Mesendoderm (in vitro differentiated cells): ENCODE measurements at regions not wholly inside any gene's neighbourhood (a gene's known extent, or its start where the extent isn't known, plus 50 kb on each side); places are given as distances from the start of the nearest gene placed in this dataset.

Experiments used
- DNase-seq: peaks from one replicate; pipeline ENCODE4 v3.0.0; 2013
- H2AK5ac ChIP-seq: 2 replicates; pipeline ENCODE4 v1.6.1; 2013; ENCODE audit warnings: low read length, inconsistent platforms
- H2BK120ac ChIP-seq: 2 replicates; pipeline ENCODE4 v1.6.1; 2013; ENCODE audit warnings: low read depth, mild to moderate bottlenecking, low read length, moderate library complexity, mixed read lengths
- H2BK15ac ChIP-seq: replicated peaks from 2 replicates; pipeline ENCODE4 v1.6.1; 2013; ENCODE audit warnings: low read depth, mild to moderate bottlenecking, moderate library complexity
- H2BK5ac ChIP-seq: 2 replicates; pipeline ENCODE4 v1.6.1; 2013; ENCODE audit warnings: low read length, inconsistent platforms
- H3K18ac ChIP-seq: 2 replicates; pipeline ENCODE4 v1.6.1; 2013; ENCODE audit warnings: mild to moderate bottlenecking, low read length, mixed read lengths
- H3K23ac ChIP-seq: one replicate; pipeline ENCODE4 v1.6.1; 2013; ENCODE audit warnings: low read length
- H3K27ac ChIP-seq: 2 replicates; pipeline ENCODE4 v1.5.1; 2013; ENCODE audit warnings: low read depth, mild to moderate bottlenecking, inconsistent platforms, low read length, moderate library complexity
- H3K27me3 ChIP-seq: 2 replicates; pipeline ENCODE4 v1.6.1; 2013; ENCODE audit warnings: low read length, control low read depth, mild to moderate bottlenecking, inconsistent platforms; ENCODE audit not compliant: insufficient read depth, poor library complexity
- H3K36me3 ChIP-seq: 2 replicates; pipeline ENCODE4 v1.6.1; 2013; ENCODE audit warnings: low read length, inconsistent platforms; ENCODE audit not compliant: control insufficient read depth, insufficient read depth
- H3K4ac ChIP-seq: one replicate; pipeline ENCODE4 v1.6.1; 2013; ENCODE audit warnings: low read depth, mild to moderate bottlenecking, low read length, moderate library complexity
- H3K4me1 ChIP-seq: 2 replicates; pipeline ENCODE4 v1.6.1; 2013; ENCODE audit warnings: low read depth, low read length, inconsistent platforms; ENCODE audit not compliant: control insufficient read depth
- H3K4me2 ChIP-seq: 2 replicates; pipeline ENCODE4 v1.6.1; 2013; ENCODE audit warnings: low read length
- H3K4me3 ChIP-seq: 2 replicates; pipeline ENCODE4 v1.5.1; 2013; ENCODE audit warnings: mild to moderate bottlenecking, low read length
- H3K56ac ChIP-seq: one replicate; pipeline ENCODE4 v1.6.1; 2013; ENCODE audit warnings: low read length
- H3K79me1 ChIP-seq: 2 replicates; pipeline ENCODE4 v1.6.1; 2013; ENCODE audit warnings: low read length, inconsistent platforms
- H3K79me2 ChIP-seq: 2 replicates; pipeline ENCODE4 v1.6.1; 2013; ENCODE audit warnings: mild to moderate bottlenecking, low read length; ENCODE audit not compliant: control insufficient read depth, insufficient read depth
- H3K9ac ChIP-seq: 2 replicates; pipeline ENCODE4 v1.6.1; 2013; ENCODE audit warnings: low read length, inconsistent platforms
- H4K5ac ChIP-seq: one replicate; pipeline ENCODE4 v1.6.1; 2013; ENCODE audit warnings: low read length
- H4K8ac ChIP-seq: one replicate; pipeline ENCODE4 v1.6.1; 2013; ENCODE audit warnings: low read depth, mild to moderate bottlenecking, control low read depth, low read length, moderate library complexity
- WGBS: extraction: QIAGEN DNeasy Blood & Tissue Kit; methylation state at CpG from one replicate; pipeline ENCODE4 v1.1.7; 2013; ENCODE audit warnings: low lambda C conversion rate, missing lambda C conversion rate; ENCODE audit not compliant: insufficient coverage; ENCODE audit errors: extremely low coverage; 5-methylcytosine and 5-hydroxymethylcytosine counted together

- no peak overlapping the region for H2BK120ac ChIP-seq
- no peak overlapping the region for H3K9ac ChIP-seq
- no peak overlapping the region for H4K8ac ChIP-seq
- H3K4ac ChIP-seq, result no peak overlapping the region
- H2BK15ac ChIP-seq, result no peak overlapping the region
- no peak overlapping the region for H3K18ac ChIP-seq
- no peak overlapping the region for H3K23ac ChIP-seq
- H2BK5ac ChIP-seq, result no peak overlapping the region
- H3K27me3 ChIP-seq, result no peaks in the 10 kb centered on the region
- no peak overlapping the region for H3K56ac ChIP-seq
- H3K36me3 ChIP-seq, result no peaks in the 10 kb centered on the region
- no peak overlapping the region for H3K27ac ChIP-seq
- H3K4me2 ChIP-seq, result no peak overlapping the region
- DNase-seq, result no peak
- H3K79me2 ChIP-seq, result no peaks in the 10 kb centered on the region
- no peak overlapping the region for H3K4me3 ChIP-seq
- no peak overlapping the region for H2AK5ac ChIP-seq
- no peak overlapping the region for H4K5ac ChIP-seq
- H3K79me1 ChIP-seq, result no peaks in the 10 kb centered on the region
- H3K4me1 ChIP-seq, result no peaks in the 10 kb centered on the region
Observed at GRCh38 chr2:13089971-13090370, 373.2 kb downstream of the TRIB2 start.

- Histone ChIP-seq H3K18ac (no peak overlapping the region), H3K4me2 (no peak overlapping the region), H3K27me3 (no peaks in the 10 kb centered on the region), H3K23ac (no peak overlapping the region), H3K79me2 (no peaks in the 10 kb centered on the region), H2BK120ac (no peak overlapping the region), H3K4ac (no peak overlapping the region), H4K5ac (no peak overlapping the region), H3K79me1 (no peaks in the 10 kb centered on the region), H3K9ac (no peak overlapping the region), H2BK15ac (no peak overlapping the region), H3K56ac (no peak overlapping the region), H4K8ac (no peak overlapping the region), H3K4me3 (no peak overlapping the region), H3K27ac (no peak overlapping the region), H2AK5ac (no peak overlapping the region), H3K4me1 (no peaks in the 10 kb centered on the region), H3K36me3 (no peaks in the 10 kb centered on the region), H2BK5ac (no peak overlapping the region)
- DNase-seq, result peak; percentile 5
- WGBS, result no CpG with 5 or more reads among the region's 1 CpG
Observed at GRCh38 chr2:13091455-13091854, 374.7 kb downstream of the TRIB2 start.

GRCh38 chr2:13091861-13092378, 375.2 kb downstream of the TRIB2 start:
- Histone ChIP-seq H3K27ac (no peak overlapping the region), H4K8ac (no peak overlapping the region), H3K56ac (no peak overlapping the region), H2BK15ac (no peak overlapping the region), H2BK5ac (no peak overlapping the region), H3K27me3 (no peaks in the 10 kb centered on the region), H3K4me1 (no peaks in the 10 kb centered on the region), H3K4me3 (no peak overlapping the region), H4K5ac (no peak overlapping the region), H3K9ac (no peak overlapping the region), H3K18ac (no peak overlapping the region), H3K79me1 (no peaks in the 10 kb centered on the region), H3K4ac (no peak overlapping the region), H2AK5ac (no peak overlapping the region), H3K4me2 (no peak overlapping the region), H3K23ac (no peak overlapping the region), H3K79me2 (no peaks in the 10 kb centered on the region), H2BK120ac (no peak overlapping the region), H3K36me3 (no peaks in the 10 kb centered on the region)
- no peak for DNase-seq
- no CpG with 5 or more reads among the region's 2 CpGs for WGBS

GRCh38 chr2:13093416-13093991, 376.8 kb downstream of the TRIB2 start:
- H2BK15ac ChIP-seq, result no peak overlapping the region
- no peaks in the 10 kb centered on the region for H3K79me2 ChIP-seq
- H3K4me3 ChIP-seq, result no peak overlapping the region
- H3K4me1 ChIP-seq, result no peaks in the 10 kb centered on the region
- H2BK5ac ChIP-seq, result no peak overlapping the region
- no peak overlapping the region for H3K23ac ChIP-seq
- whole genome bisulfite sequencing, result no CpG with 5 or more reads among the region's 1 CpG
- H3K79me1 ChIP-seq, result no peaks in the 10 kb centered on the region
- no peak for DNase-seq
- H3K36me3 ChIP-seq, result no peaks in the 10 kb centered on the region
- no peaks in the 10 kb centered on the region for H3K27me3 ChIP-seq
- no peak overlapping the region for H2BK120ac ChIP-seq
- no peak overlapping the region for H4K8ac ChIP-seq
- H3K18ac ChIP-seq, result no peak overlapping the region
- no peak overlapping the region for H3K9ac ChIP-seq
- no peak overlapping the region for H3K27ac ChIP-seq
- H3K4ac ChIP-seq, result no peak overlapping the region
- H3K56ac ChIP-seq, result no peak overlapping the region
- no peak overlapping the region for H3K4me2 ChIP-seq
- no peak overlapping the region for H4K5ac ChIP-seq
- no peak overlapping the region for H2AK5ac ChIP-seq

- Histone ChIP-seq H3K4me1 (no peaks in the 10 kb centered on the region), H3K4ac (no peak overlapping the region), H3K27ac (no peak overlapping the region), H3K4me3 (no peak overlapping the region), H3K36me3 (no peaks in the 10 kb centered on the region), H4K8ac (no peak overlapping the region), H3K18ac (no peak overlapping the region), H3K9ac (no peak overlapping the region), H3K23ac (no peak overlapping the region), H2BK120ac (no peak overlapping the region), H2BK5ac (no peak overlapping the region), H2AK5ac (no peak overlapping the region), H3K79me1 (no peaks in the 10 kb centered on the region), H4K5ac (no peak overlapping the region), H3K4me2 (no peak overlapping the region), H3K79me2 (no peaks in the 10 kb centered on the region), H2BK15ac (no peak overlapping the region), H3K56ac (no peak overlapping the region), H3K27me3 (no peaks in the 10 kb centered on the region)
- no peak for DNase-seq
- WGBS, result no CpG with 5 or more reads among the region's 4 CpGs
Observed at GRCh38 chr2:13102397-13103063, 385.8 kb downstream of the TRIB2 start.

GRCh38 chr2:13103151-13103550, 386.4 kb downstream of the TRIB2 start:
- H3K4me3 ChIP-seq, result no peak overlapping the region
- WGBS, result no CpG with 5 or more reads among the region's 1 CpG
- H3K4me2 ChIP-seq, result no peak overlapping the region
- no peak overlapping the region for H2AK5ac ChIP-seq
- no peak overlapping the region for H4K5ac ChIP-seq
- no peak overlapping the region for H3K56ac ChIP-seq
- no peak overlapping the region for H3K4ac ChIP-seq
- no peak overlapping the region for H2BK15ac ChIP-seq
- no peaks in the 10 kb centered on the region for H3K4me1 ChIP-seq
- no peak overlapping the region for H3K9ac ChIP-seq
- no peaks in the 10 kb centered on the region for H3K79me2 ChIP-seq
- H3K79me1 ChIP-seq, result no peaks in the 10 kb centered on the region
- H4K8ac ChIP-seq, result no peak overlapping the region
- H3K27ac ChIP-seq, result no peak overlapping the region
- no peaks in the 10 kb centered on the region for H3K36me3 ChIP-seq
- no peak overlapping the region for H3K23ac ChIP-seq
- H2BK5ac ChIP-seq, result no peak overlapping the region
- H2BK120ac ChIP-seq, result no peak overlapping the region
- no peak for DNase-seq
- no peak overlapping the region for H3K18ac ChIP-seq
- no peaks in the 10 kb centered on the region for H3K27me3 ChIP-seq
